ENCODE measurements at regions not wholly inside any gene's neighbourhood (a gene's known extent, or its start where the extent isn't known, plus 50 kb on each side); places are given as distances from the start of the nearest gene placed in this dataset.

DNA sequence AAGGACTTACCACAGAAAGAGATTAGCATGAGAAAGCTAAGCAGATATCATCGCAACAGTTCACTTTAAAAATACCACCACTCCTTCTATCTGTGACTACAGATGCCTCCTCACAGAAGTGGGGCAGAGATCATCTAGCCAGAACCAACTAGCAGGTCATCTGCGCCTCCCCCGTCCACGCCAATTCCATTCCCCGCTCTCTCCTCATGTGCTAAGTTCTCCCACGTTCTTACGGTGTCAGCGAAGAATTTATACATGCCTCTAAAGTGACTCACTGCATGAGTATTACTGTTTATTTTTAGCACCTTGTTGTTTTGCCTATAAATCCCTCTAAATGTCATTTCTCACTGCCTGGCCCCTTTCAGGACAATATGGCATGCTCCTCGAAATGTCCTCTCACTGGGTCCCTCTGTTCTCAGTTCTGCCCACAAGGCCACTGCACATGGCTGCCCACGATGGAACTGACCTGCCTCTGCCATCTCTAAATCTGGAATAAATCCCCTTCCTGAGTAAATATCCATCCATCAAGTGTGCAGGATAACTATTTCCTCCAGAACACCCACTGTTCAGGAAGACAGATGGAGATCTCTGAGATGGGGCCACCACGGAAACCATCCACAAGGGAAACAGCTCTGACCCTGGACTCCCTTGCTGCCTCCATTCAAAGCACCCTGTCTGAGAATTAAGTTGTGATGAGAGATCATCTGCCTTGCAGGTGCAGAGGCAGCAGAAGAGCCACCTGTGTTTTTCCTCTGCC, 137.7 kb downstream of the IRS1 start:
- TF ChIP-seq, protein P1, sequence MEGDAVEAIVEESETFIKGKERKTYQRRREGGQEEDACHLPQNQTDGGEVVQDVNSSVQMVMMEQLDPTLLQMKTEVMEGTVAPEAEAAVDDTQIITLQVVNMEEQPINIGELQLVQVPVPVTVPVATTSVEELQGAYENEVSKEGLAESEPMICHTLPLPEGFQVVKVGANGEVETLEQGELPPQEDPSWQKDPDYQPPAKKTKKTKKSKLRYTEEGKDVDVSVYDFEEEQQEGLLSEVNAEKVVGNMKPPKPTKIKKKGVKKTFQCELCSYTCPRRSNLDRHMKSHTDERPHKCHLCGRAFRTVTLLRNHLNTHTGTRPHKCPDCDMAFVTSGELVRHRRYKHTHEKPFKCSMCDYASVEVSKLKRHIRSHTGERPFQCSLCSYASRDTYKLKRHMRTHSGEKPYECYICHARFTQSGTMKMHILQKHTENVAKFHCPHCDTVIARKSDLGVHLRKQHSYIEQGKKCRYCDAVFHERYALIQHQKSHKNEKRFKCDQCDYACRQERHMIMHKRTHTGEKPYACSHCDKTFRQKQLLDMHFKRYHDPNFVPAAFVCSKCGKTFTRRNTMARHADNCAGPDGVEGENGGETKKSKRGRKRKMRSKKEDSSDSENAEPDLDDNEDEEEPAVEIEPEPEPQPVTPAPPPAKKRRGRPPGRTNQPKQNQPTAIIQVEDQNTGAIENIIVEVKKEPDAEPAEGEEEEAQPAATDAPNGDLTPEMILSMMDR (conservative IDR thresholded peaks at IDR 0.05 in 1 of 2, IDR thresholded peaks at IDR 0.05 in 1 of 2; ENCODE audit: low read depth in 1 of 2, low read length in 2 of 2): no peak
- TF ChIP-seq EZH2 (IDR thresholded peaks at IDR 0.05; ENCODE audit: low read length, missing control alignments): no peak
